ENCODE measurements at regions not wholly inside any gene's neighbourhood (a gene's known extent, or its start where the extent isn't known, plus 50 kb on each side); places are given as distances from the start of the nearest gene placed in this dataset.
A peak's percentile ranks its signal among the peaks of the same experiment; 100 is the strongest.

DNA sequence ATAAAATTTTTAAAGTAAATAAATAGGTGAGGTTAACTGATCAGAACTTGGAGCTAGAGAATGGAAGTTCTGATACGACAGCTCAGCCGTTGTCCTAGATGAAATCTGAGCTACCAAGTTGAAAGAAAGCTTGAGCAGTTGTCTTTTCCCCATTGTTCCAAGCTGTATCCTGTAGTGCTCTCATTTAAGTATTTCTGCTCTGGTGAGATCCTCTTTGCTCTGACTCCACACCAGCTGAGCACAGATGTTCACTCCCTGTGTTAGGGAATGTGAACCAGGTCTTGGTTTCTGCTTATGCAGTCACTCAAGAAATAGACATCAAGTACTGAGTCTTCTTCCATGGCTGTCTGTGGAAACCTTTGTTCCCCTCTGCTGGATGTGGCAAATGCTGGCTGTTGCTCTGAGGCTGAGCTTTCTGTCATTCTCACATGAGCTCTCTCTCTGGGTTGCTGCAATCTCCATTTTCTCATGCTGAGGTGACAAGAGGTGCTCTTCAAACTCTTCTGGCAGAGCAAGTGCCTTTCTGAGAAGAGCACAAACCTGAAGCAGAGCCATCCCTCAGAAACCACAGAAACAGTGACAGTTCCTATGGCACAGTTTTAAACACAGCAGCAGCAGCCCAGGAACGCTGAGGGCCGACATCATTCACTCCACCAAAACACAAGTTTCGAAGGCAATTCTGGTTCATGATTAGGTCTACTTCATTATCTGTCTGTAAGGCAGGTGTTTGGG, 194.1 kb downstream of the SP3 start:
- TF ChIP-seq, protein P1, sequence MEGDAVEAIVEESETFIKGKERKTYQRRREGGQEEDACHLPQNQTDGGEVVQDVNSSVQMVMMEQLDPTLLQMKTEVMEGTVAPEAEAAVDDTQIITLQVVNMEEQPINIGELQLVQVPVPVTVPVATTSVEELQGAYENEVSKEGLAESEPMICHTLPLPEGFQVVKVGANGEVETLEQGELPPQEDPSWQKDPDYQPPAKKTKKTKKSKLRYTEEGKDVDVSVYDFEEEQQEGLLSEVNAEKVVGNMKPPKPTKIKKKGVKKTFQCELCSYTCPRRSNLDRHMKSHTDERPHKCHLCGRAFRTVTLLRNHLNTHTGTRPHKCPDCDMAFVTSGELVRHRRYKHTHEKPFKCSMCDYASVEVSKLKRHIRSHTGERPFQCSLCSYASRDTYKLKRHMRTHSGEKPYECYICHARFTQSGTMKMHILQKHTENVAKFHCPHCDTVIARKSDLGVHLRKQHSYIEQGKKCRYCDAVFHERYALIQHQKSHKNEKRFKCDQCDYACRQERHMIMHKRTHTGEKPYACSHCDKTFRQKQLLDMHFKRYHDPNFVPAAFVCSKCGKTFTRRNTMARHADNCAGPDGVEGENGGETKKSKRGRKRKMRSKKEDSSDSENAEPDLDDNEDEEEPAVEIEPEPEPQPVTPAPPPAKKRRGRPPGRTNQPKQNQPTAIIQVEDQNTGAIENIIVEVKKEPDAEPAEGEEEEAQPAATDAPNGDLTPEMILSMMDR (IDR thresholded peaks at IDR 0.05; ENCODE audit: insufficient read depth, low read depth, low read length, missing control alignments) = no peak
- H3K4me3 ChIP-seq (ENCODE audit: low read length) = no peak overlapping the region
- no peak for DNase-seq (ENCODE audit: low read depth)

DNA sequence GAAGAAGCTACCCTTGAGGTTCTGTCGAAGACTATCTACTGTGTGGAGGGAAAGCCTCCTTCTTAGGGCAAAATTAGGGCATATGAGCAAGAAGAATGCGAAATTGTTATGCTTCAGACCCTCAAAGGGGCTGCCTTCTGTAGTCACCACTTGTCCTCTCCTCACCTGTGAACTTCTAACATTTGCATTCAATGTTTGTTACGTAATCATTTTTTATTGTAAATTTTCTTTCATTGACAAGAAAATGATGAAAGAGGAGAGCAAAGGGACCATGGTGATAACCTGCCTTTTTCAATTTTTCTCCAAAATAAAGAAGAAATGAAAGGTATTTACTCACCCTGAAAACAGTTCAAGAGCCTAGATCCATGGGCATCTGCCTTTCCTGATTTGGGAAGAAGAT, 193.0 kb downstream of the SP3 start:
- no peak for DNase-seq (ENCODE audit: low read depth)
- no peak overlapping the region for H3K4me3 ChIP-seq (ENCODE audit: low read length)
- TF ChIP-seq, protein P1 (IDR thresholded peaks at IDR 0.05; ENCODE audit: insufficient read depth, low read depth, low read length, missing control alignments) = no peak

DNA sequence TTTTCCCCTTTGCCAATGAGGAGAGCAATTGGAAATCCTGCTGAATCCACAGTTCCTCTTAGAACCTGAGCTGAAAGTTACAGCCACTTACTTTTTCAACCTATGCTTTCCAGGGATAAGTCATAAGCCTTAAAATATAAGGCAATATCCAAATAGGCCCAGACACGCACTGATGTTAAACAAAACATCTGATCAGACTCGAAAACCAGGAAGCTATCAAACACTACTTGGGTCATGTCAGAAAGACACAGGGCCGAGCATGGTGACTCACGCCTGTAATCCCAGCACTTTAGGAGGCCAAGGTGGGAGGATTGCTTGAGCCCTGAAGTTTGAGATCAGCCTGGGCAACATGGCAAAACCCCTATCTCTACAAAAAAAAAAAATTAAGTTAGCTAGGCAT, 192.1 kb downstream of the SP3 start:
- TF ChIP-seq, protein P1 (IDR thresholded peaks at IDR 0.05; ENCODE audit: insufficient read depth, low read depth, low read length, missing control alignments) = no peak
- DNase-seq (ENCODE audit: low read depth) = peak; percentile 92
- H3K4me3 ChIP-seq (ENCODE audit: low read length) = no peak overlapping the region

DNA sequence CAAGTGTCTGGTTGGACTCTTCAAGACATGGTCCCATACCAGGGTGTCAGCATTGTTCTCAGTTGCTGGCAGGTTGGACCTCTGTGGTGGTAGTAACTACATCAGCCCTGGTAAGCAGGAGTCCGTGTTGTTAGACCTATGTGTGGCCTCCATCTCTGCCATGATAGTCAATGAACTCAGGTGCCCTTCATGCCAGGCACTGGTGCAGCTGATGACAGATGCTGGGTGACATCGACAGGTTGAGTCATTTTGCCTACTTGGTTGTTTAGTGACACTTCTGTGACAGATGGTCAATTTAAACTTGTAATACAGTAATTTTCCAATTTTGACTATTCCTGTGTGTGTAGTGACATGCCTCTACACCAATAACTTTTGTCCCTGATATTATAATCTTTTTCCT, 189.7 kb downstream of the SP3 start:
- H3K4me3 ChIP-seq (ENCODE audit: low read length) = no peak overlapping the region
- no peak for DNase-seq (ENCODE audit: low read depth)
- TF ChIP-seq, protein P1 (IDR thresholded peaks at IDR 0.05; ENCODE audit: insufficient read depth, low read depth, low read length, missing control alignments) = no peak

GRCh38 chr2:173782681-173783080, 182.5 kb downstream of the SP3 start:
- TF ChIP-seq, protein P1 (IDR thresholded peaks at IDR 0.05; ENCODE audit: insufficient read depth, low read depth, low read length, missing control alignments) = no peak
- no peak overlapping the region for H3K4me3 ChIP-seq (ENCODE audit: low read length)
- no peak for DNase-seq (ENCODE audit: low read depth)

- TF ChIP-seq, protein P1 (IDR thresholded peaks at IDR 0.05; ENCODE audit: insufficient read depth, low read depth, low read length, missing control alignments) = no peak
- no peak overlapping the region for H3K4me3 ChIP-seq (ENCODE audit: low read length)
- DNase-seq (ENCODE audit: low read depth) = no peak
Measured at GRCh38 chr2:173783382-173783781, 181.8 kb downstream of the SP3 start.

DNA sequence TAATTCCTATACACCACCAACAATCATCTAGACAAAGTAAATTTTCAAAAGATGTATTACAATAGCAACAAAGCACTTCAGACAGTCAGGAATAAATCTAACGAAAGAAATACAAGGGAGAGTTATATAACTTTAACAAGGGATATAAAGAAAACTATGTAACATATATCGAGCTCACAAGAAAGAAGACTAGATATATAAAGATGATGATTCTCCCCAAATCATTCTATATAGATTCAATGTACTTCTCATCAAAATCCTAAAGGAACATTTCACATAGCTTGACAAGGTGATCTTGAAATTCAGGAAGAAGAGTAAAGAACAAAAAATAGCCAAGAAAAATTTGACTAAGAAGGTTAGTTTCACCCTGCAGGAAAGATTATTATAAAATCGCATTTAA, 179.4 kb downstream of the SP3 start:
- DNase-seq (ENCODE audit: low read depth) = no peak
- no peak overlapping the region for H3K4me3 ChIP-seq (ENCODE audit: low read length)
- TF ChIP-seq, protein P1 (IDR thresholded peaks at IDR 0.05; ENCODE audit: insufficient read depth, low read depth, low read length, missing control alignments) = no peak

Data from epithelial cell of esophagus (primary cell).